Peyer's patch (tissue), 4 donors: ENCODE measurements at regions not wholly inside any gene's neighbourhood (a gene's known extent, or its start where the extent isn't known, plus 50 kb on each side); places are given as distances from the start of the nearest gene placed in this dataset.

Experiments used
- CTCF ChIP-seq, 6 experiments: fragments of 450-650 bp in 4 of 6; fragments of 200-600 bp in 2 of 6; sonication (generic) in 1 of 6; IDR thresholded peaks; one replicate each; pipeline ENCODE4 v1.5.1; 2017 to 2019; ENCODE audit warnings: antibody characterized with exemption in 6 of 6, mild to moderate bottlenecking in 3 of 6, moderate library complexity in 1 of 6
- POLR2A ChIP-seq, 2 donors: fragments of 450-650 bp; IDR thresholded peaks; one replicate each; pipeline ENCODE4 v1.5.1; 2017; ENCODE audit warnings: antibody characterized with exemption in 2 of 2, mild to moderate bottlenecking in 2 of 2, moderate library complexity in 2 of 2

GRCh38 chr2:8024506-8024905, 657.4 kb upstream of the ID2 start:
- TF ChIP-seq CTCF (IDR thresholded peaks at IDR 0.05) = no peak
- TF ChIP-seq POLR2A (IDR thresholded peaks at IDR 0.05) = no peak
